CD4-positive, alpha-beta T cell treated with Interleukin-4 for 4 hours (primary cell): ENCODE measurements at regions not wholly inside any gene's neighbourhood (a gene's known extent, or its start where the extent isn't known, plus 50 kb on each side); places are given as distances from the start of the nearest gene placed in this dataset.

Source experiments
- DNase-seq: peaks from one replicate; pipeline ENCODE4 v3.0.0-alpha.2; 2020

GRCh38 chr7:47663213-47663612 is 81.3 kb upstream of the TNS3 start:
- no peak for DNase-seq

- no peak for DNase-seq
Observed at GRCh38 chr7:47661051-47661714, 79.3 kb upstream of the TNS3 start.

DNA sequence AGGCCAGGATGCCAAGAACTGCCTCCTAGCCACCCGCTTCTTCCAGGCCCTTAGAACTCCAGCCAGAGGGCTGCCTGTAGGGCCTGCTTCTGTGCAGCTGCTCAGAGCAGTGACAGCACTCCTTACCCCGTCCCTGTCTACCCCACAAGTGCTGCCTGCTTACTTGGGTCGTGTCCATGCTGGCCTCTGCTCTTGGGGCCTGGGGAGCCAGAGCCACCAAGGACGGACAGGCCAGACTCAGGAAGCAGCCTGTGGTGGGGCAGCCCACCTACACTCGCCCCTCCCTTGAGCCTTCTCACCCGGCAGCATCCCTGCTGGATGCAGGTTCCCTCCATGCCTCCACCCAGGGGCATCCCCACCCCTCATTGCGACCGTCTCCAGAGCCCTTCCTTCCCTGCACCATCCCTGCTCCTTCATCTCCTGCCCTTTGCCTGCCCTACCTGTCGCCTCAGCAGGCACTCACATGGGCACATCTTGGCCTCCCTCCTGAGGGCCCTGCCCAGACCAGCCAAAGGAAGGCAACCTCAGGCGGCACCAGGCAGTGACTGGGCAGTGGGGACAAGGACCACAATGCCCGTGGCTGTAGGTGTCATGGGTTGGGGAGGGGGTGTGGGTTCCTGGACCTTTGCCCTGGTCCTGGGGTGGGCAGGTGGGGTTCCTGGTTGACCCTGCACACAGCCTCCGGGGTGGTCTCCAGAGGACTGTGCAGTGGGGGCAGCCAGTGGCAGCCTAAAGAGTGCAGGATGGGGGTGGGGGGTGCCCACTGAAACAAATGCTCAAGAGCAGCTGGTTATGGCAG is 78.0 kb upstream of the TNS3 start:
- no peak for DNase-seq

GRCh38 chr7:47658886-47659635 is 77.2 kb upstream of the TNS3 start:
- no peak for DNase-seq

GRCh38 chr7:47657126-47657525 is 75.2 kb upstream of the TNS3 start:
- no peak for DNase-seq

DNA sequence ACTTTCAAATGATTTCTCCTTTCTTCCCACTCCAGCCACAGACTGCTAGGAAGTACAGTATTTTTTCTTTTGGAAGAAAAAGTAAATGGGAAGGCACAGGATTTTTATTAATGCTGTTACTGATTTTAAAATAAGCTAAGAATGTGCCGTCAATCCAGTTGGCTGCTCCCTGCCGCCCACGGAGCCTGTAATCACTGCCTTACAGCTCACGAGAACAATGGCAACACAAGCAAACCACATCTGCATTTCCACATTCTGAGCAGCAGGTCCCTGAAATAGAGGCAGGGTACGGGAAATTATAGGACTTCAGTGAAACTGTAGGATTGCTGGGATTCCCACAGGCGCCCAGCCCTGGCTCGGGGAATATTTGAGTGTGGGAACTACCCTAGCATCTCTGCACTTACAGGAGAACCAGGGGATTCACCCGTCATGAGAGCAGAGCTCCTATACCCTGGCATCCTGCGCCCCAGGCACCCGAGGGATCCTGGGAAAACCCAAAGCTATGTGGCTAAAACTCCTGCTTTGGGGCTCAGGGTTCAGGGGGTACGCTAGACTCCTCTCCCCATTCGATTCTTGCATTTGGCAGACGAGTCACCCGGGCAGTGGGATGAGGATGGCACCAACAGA is 72.9 kb upstream of the TNS3 start:
- no peak for DNase-seq

GRCh38 chr7:47653550-47654411 is 71.9 kb upstream of the TNS3 start:
- no peak for DNase-seq

GRCh38 chr7:47652591-47652990 is 70.7 kb upstream of the TNS3 start:
- no peak for DNase-seq

GRCh38 chr7:47651355-47652317 is 69.7 kb upstream of the TNS3 start:
- no peak for DNase-seq

DNA sequence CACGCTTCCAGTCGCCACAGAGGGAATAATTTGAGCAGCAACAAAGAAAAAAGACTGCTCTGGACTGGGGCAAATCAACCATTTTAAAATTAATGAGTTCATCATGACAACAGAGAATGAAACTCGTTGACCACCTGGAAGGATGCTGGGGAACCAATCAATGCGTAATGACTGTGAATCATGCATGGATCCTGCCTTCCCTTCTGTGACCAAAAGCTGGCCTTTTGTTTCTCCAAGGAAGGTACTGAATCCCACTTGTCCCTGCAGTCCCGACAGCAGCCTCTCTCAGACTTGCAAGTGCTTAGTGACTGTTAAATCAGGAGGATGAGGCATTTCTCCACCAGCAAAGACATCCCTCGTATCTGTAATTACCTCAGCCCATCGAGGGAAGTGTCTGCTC is 68.0 kb upstream of the TNS3 start:
- no peak for DNase-seq

DNA sequence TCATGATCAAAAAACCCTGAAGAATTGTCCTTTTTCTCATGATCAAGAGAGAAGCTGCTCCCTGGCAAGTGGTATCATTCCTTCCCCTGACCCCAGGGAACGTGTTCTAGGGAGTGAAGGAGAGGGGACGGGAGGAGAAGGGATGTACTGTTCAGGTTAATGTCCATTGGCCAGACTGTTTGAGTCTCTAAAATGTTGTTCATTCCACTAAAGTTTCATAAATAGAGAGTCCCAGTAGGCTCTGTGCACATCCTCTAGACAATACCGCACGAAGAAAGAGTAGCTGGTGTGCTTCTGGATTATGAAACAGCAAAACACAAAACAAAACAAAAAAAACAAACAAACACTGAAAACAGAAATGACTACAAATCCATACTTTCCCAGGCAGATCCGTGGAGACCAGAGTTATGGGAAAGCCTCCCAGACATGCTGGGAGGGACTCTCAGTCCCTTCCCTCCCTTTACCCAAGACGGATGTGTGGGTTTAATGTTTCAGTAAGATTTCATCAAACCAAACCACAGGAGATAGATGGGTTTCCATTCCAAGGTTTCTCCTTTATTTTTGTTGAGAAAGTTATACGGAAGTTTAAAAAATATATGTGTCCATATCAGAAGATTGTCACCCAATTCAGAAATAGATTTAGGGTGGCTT is 66.5 kb upstream of the TNS3 start:
- DNase-seq = no peak

DNA sequence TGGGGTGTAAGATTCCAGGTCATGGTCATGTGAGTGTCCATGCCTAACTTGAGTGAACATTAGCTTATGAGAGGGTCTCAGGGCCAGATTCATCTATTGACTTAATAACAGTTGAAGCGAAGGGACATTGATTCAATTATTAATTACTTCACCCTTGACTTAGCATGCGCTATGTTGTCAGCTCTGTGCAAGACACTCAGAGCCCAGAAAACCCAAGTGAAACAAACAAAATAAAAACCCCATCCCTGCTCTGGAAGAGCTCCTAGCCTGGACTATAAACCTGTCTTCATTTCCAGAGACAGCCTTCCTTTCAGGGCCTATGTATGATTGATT is 66.0 kb upstream of the TNS3 start:
- no peak for DNase-seq

- no peak for DNase-seq
Observed at GRCh38 chr7:47647181-47647917, 65.4 kb upstream of the TNS3 start.

GRCh38 chr7:47643716-47644400 is 61.9 kb upstream of the TNS3 start:
- no peak for DNase-seq

DNA sequence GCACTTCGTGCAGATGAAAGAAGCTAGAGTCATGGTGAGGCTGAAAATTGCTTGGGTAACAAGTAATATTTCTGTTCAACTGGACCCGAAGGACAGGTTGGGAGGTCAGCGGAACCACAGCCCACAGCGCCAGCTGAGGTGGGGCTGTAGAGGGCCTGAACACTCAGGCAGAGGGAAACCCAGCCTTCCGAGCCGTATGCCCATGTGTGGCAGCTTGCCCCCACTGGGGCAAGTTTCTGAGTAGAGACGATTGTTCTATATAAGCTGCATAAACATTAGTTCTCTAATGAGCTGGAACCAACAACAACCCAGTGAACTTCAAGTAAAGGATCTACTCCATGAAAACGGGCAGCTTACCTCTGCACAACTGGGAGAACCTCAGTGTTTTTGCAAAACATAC is 58.4 kb upstream of the TNS3 start:
- no peak for DNase-seq

- DNase-seq = no peak
Observed at GRCh38 chr7:47639495-47640110, 57.7 kb upstream of the TNS3 start.

DNA sequence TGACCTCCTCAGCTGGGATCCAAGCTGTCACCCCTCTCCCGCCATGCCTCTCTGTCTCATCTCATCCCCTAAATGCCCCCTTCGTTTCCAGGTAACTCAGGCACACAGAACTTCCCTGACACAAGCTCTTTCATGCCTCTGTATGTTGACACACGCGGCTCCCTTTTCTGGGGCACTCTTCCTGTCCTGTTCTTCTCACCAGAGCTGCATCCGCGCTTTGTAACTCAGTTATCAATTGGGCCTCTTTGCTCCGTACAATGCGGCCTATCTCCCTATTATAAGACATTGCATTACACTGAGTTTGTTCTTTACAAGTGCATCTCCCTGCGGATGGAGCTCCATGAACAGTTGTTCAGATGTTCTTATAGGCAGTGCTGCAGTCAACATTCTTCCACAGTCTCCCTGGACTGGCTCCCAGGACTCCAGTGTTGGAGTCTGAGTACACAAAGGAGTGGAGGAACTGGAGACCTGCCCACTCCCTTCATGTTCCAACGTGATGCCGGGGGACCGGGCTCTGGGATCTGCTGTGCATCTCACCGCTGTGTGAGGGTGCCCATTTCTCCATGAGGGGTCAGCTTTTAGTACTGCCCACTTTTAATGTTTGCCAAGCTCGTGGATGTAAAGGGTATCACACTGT is 56.9 kb upstream of the TNS3 start:
- no peak for DNase-seq

DNA sequence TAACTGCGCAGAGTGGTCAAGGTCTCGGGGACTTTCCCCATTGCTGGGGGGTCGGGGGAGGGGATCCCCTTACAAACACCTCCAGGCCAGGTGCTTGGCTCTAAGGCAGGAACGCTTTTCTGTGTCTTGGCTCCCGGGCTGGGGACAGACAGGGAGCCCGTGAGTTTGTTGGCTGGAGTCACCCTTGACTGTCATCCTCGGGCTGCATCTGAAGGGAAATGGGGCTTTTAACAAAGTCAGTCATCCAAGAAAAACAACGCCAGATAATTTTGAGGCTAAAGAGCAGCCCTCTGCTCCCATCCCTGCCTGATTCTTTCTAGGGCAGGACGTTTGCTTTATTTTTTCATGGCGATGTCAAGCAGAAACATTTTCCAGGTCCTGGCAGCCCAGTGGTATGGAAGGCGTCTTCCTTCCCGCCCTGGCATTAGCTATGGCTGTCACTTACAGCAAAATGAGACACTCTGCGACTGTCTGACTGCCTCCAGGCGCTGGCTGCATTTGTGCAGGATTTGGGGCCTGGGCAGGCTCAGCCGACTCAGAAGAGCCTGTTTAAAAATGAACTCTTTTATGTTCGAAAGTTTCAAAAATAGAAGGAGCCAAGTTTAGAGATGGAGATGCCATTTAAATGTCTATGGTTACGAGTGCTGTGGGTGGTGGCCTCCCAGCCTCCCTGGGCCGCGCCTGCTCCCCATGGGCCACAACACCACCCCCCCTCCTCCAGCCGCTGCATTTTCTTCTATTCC is 54.7 kb upstream of the TNS3 start:
- no peak for DNase-seq
